IMR-90 (cell line): ENCODE measurements at regions not wholly inside any gene's neighbourhood (a gene's known extent, or its start where the extent isn't known, plus 50 kb on each side); places are given as distances from the start of the nearest gene placed in this dataset.

ENCODE experiments used
- ATAC-seq: fragments of 200-7000 bp; cut with Tn5 transposase; 2 replicates; pipeline ENCODE4 v1.9.1; 2020; ENCODE audit warnings: low read depth, mild to moderate bottlenecking, moderate library complexity
- BruUV-seq: library from RNA; stranded (reverse); fragments of 400-500 nt; replicated peaks from 2 replicates; lab custom pipeline; 2021; lab: Mats Ljungman, UMichigan
- CTCF ChIA-PET: fragments of 300-600 bp; formaldehyde crosslinking; extraction: SDS; loops from one replicate; lab custom pipeline; 2021; ENCODE audit warnings: antibody characterized with exemption; lab: Yijun Ruan, JAX
- POLR2A ChIA-PET: fragments of 300-600 bp; sonication (Branson Sonifier 250); formaldehyde crosslinking; loops from one replicate; lab custom pipeline; 2022; ENCODE audit warnings: antibody characterized with exemption; ENCODE audit not compliant: unreplicated experiment; lab: Charles Lee
- DNase-seq: peaks from one replicate; pipeline ENCODE4 v3.0.0; 2013
- H2AFZ ChIP-seq: replicated peaks from 2 replicates; pipeline ENCODE3; 2013; ENCODE audit warnings: low read length, mild to moderate bottlenecking; ENCODE audit not compliant: poor library complexity
- H2AK5ac ChIP-seq: 2 replicates; pipeline ENCODE4 v1.6.1; 2013; ENCODE audit warnings: low read depth, low read length, inconsistent platforms
- H2AK9ac ChIP-seq: replicated peaks from 2 replicates; pipeline ENCODE3; 2013; ENCODE audit warnings: mild to moderate bottlenecking, low read depth, low read length, moderate library complexity; ENCODE audit not compliant: poor library complexity
- H2BK120ac ChIP-seq: 2 replicates; pipeline ENCODE4 v1.6.1; 2013; ENCODE audit warnings: low read depth, low read length, inconsistent platforms
- H2BK15ac ChIP-seq: 3 replicates; pipeline ENCODE4 v1.6.1; 2013; ENCODE audit warnings: low read depth, low read length, inconsistent platforms
- H2BK20ac ChIP-seq: 2 replicates; pipeline ENCODE4 v1.6.1; 2013; ENCODE audit warnings: low read depth, mild to moderate bottlenecking, inconsistent platforms, low read length, moderate library complexity
- H2BK5ac ChIP-seq: 2 replicates; pipeline ENCODE4 v1.6.1; 2013; ENCODE audit warnings: mild to moderate bottlenecking, low read depth, low read length, inconsistent platforms; ENCODE audit not compliant: poor library complexity, severe bottlenecking
- H3K14ac ChIP-seq: replicated peaks from 2 replicates; pipeline ENCODE4 v1.6.1; 2013; ENCODE audit warnings: low read depth, low read length, inconsistent platforms
- H3K18ac ChIP-seq: 2 replicates; pipeline ENCODE4 v1.6.1; 2013; ENCODE audit warnings: low read depth, low read length, control low read depth
- H3K23ac ChIP-seq: 2 replicates; pipeline ENCODE4 v1.6.1; 2013; ENCODE audit warnings: low read depth, low read length, inconsistent platforms
- H3K27ac ChIP-seq: 2 replicates; pipeline ENCODE4 v1.5.1; 2013; ENCODE audit warnings: mild to moderate bottlenecking, control low read depth, low read length; ENCODE audit not compliant: insufficient read depth
- H3K27me3 ChIP-seq: 2 replicates; pipeline ENCODE4 v1.6.1; 2013; ENCODE audit warnings: low read length; ENCODE audit not compliant: control insufficient read depth, insufficient read depth
- H3K36me3 ChIP-seq: 2 replicates; pipeline ENCODE4 v1.6.1; 2013; ENCODE audit warnings: low read length, mixed read lengths; ENCODE audit not compliant: control insufficient read depth, insufficient read depth
- H3K4ac ChIP-seq: 2 replicates; pipeline ENCODE4 v1.6.1; 2013; ENCODE audit warnings: low read depth, low read length, inconsistent platforms
- H3K4me1 ChIP-seq: 2 replicates; pipeline ENCODE4 v1.6.1; 2013; ENCODE audit warnings: low read length, mixed read lengths; ENCODE audit not compliant: control insufficient read depth, insufficient read depth
- H3K4me2 ChIP-seq: 2 replicates; pipeline ENCODE4 v1.6.1; 2013; ENCODE audit warnings: low read depth, mild to moderate bottlenecking, control low read depth, low read length, moderate library complexity
- H3K4me3 ChIP-seq: 2 replicates; pipeline ENCODE4 v1.5.1; 2013; ENCODE audit warnings: low read depth, mild to moderate bottlenecking, control low read depth, low read length, moderate library complexity; ENCODE audit not compliant: insufficient read depth
- H3K56ac ChIP-seq: 2 replicates; pipeline ENCODE4 v1.6.1; 2013; ENCODE audit warnings: low read length, inconsistent platforms; ENCODE audit not compliant: insufficient read depth; ENCODE audit errors: extremely low read depth
- H3K79me1 ChIP-seq, 2 experiments: 2 replicates each; pipeline ENCODE4 v1.6.1; 2013; ENCODE audit warnings: low read length in 2 of 2, inconsistent platforms in 1 of 2, low read depth in 1 of 2
- H3K9ac ChIP-seq: 2 replicates; pipeline ENCODE4 v1.6.1; 2013; ENCODE audit warnings: low read depth, low read length, control low read depth
- H3K9me1 ChIP-seq: 2 replicates; pipeline ENCODE4 v1.6.1; 2013; ENCODE audit warnings: low read length, inconsistent platforms; ENCODE audit not compliant: insufficient read depth
- H3K9me3 ChIP-seq: 2 replicates; pipeline ENCODE4 v1.6.1; 2013; ENCODE audit warnings: low read length; ENCODE audit not compliant: control insufficient read depth, insufficient read depth
- H4K20me1 ChIP-seq: 2 replicates; pipeline ENCODE4 v1.6.1; 2013; ENCODE audit warnings: low read length, inconsistent platforms; ENCODE audit not compliant: insufficient read depth
- H4K5ac ChIP-seq: 2 replicates; pipeline ENCODE4 v1.6.1; 2013; ENCODE audit warnings: mild to moderate bottlenecking, low read depth, low read length, control low read depth
- H4K8ac ChIP-seq, 2 experiments: 2 replicates each; pipeline ENCODE4 v1.6.1; 2013; ENCODE audit warnings: low read depth in 2 of 2, low read length in 2 of 2, control low read depth in 1 of 2, inconsistent platforms in 1 of 2
- H4K91ac ChIP-seq: 2 replicates; pipeline ENCODE4 v1.6.1; 2013; ENCODE audit warnings: low read depth, low read length, inconsistent platforms; ENCODE audit not compliant: insufficient read depth
- BHLHE40 ChIP-seq: fragments of 150-350 bp; IDR thresholded peaks from 2 replicates; pipeline ENCODE4 v1.6.1; 2016; ENCODE audit warnings: mild to moderate bottlenecking, low read depth, low read length
- CEBPB ChIP-seq: IDR thresholded peaks from 2 replicates; pipeline ENCODE4 v1.6.1; 2012; ENCODE audit warnings: low read depth, low read length, improper control_type of control experiment
- CHD1 ChIP-seq: IDR thresholded peaks from 2 replicates; pipeline ENCODE4 v1.6.1; 2012; ENCODE audit warnings: low read depth, low read length, improper control_type of control experiment
- FOS ChIP-seq: fragments of 150-350 bp; IDR thresholded peaks from 2 replicates; pipeline ENCODE4 v1.6.1; 2016; ENCODE audit warnings: low read depth, low read length
- MAFK ChIP-seq: IDR thresholded peaks from 2 replicates; pipeline ENCODE4 v1.6.1; 2012; ENCODE audit warnings: low read depth, low read length, improper control_type of control experiment
- MAZ ChIP-seq: IDR thresholded peaks from 2 replicates; pipeline ENCODE4 v1.6.1; 2012; ENCODE audit warnings: low read depth, mild to moderate bottlenecking, low read length, improper control_type of control experiment, moderate library complexity, borderline replicate concordance
- MXI1 ChIP-seq: IDR thresholded peaks from 2 replicates; pipeline ENCODE4 v1.6.1; 2012; ENCODE audit warnings: low read depth, mild to moderate bottlenecking, low read length, moderate library complexity, borderline replicate concordance
- NFE2L2 ChIP-seq: fragments of 150-350 bp; IDR thresholded peaks from 2 replicates; pipeline ENCODE4 v1.6.1; 2016; ENCODE audit warnings: low read depth, mild to moderate bottlenecking, low read length
- POLR2A ChIP-seq: IDR thresholded peaks from 2 replicates; pipeline ENCODE4 v1.6.1; 2012; ENCODE audit warnings: mild to moderate bottlenecking, low read depth, low read length
- RAD21 ChIP-seq: IDR thresholded peaks from 2 replicates; pipeline ENCODE4 v1.6.1; 2012; ENCODE audit warnings: low read length, improper control_type of control experiment
- RCOR1 ChIP-seq: IDR thresholded peaks from 2 replicates; pipeline ENCODE4 v1.6.1; 2012; ENCODE audit warnings: mild to moderate bottlenecking, low read length, improper control_type of control experiment; ENCODE audit not compliant: insufficient replicate concordance
- RFX5 ChIP-seq: IDR thresholded peaks from 2 replicates; pipeline ENCODE4 v1.8.0; 2012; ENCODE audit warnings: low read depth, mild to moderate bottlenecking, low read length, moderate library complexity
- SMC3 ChIP-seq: fragments of 150-350 bp; IDR thresholded peaks from 2 replicates; pipeline ENCODE4 v1.6.1; 2016; ENCODE audit warnings: low read depth, mild to moderate bottlenecking, antibody characterized with exemption, low read length, moderate library complexity
- WGBS, 2 experiments: methylation state at CpG; one replicate each; pipeline versions ENCODE4 v1.1.5 to v1.1.7; 2013; ENCODE audit warnings: missing lambda C conversion rate in 2 of 2; ENCODE audit not compliant: insufficient read length in 1 of 2; ENCODE audit errors: extremely low coverage in 2 of 2; 5-methylcytosine and 5-hydroxymethylcytosine counted together
- dilution Hi-C: fragments of 300-500 bp; cut with HindIII; formaldehyde crosslinking; loops from one replicate; pipeline ENCODE4 v1.14.3; 2018; ENCODE audit warnings: low sequenced_read_pairs; ENCODE audit not compliant: unreplicated experiment
- in situ Hi-C: fragments of 300-500 bp; cut with MboI; formaldehyde crosslinking; loops from 3 replicates; pipeline ENCODE4 v1.14.3; 2019; ENCODE audit warnings: low sequenced_read_pairs, inconsistent platforms, mixed read lengths
- intact Hi-C: fragments of 100-400 bp; cut with micrococcal nuclease; formaldehyde crosslinking; loops from 2 replicates; pipeline ENCODE4 v1.10.0; 2022
- TF ChIP-seq, protein P1 (sequence below): fragments of 150-350 bp; IDR thresholded peaks from 2 replicates; pipeline ENCODE4 v1.6.1; 2017; ENCODE audit warnings: mild to moderate bottlenecking, antibody characterized with exemption, low read length, low read depth
- TF ChIP-seq, protein P2 (sequence below): fragments of 150-350 bp; IDR thresholded peaks from 2 replicates; pipeline ENCODE4 v1.6.1; 2016; ENCODE audit warnings: low read depth, mild to moderate bottlenecking, low read length, moderate library complexity, borderline replicate concordance
- TF ChIP-seq, protein P3 (sequence below): conservative IDR thresholded peaks from 2 replicates; pipeline ENCODE4 v1.5.1; 2012; ENCODE audit warnings: mild to moderate bottlenecking, low read depth, low read length, improper control_type of control experiment

DNA sequence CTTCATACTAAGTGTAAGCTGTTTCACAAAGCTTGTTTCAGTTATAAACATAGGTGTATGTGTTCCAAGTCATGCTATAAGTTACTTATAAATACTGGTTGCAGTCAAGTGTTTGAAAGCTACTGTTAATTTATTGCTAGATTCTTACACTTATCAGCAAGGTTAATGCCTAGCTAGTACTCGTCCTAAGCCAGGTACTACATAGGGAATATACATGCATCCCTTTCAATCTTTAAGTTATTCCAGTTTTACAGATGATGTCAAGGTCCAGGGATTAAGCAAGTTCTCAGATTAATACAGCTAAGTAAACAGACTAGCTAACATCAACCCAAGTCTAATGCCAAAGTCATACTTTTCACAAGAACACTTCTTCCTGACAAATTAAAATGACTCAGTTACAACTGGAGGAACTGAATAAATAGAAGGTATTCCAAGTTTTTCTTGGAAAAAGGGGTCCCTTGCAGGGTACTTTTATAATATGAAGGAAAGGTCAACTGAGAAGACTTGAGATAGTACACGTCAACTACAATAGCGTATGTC lies 652.2 kb upstream of the USP24 start:
- H3K9me1 ChIP-seq, result no peaks in the 10 kb centered on the region
- dilution Hi-C loops, result no loop called here
- H4K5ac ChIP-seq, result no peak overlapping the region
- H4K20me1 ChIP-seq, result no peaks in the 10 kb centered on the region
- ChIA-PET POLR2A (interaction anchor here (0.8 kb wide), 1 partner anchor 710 kb away, joined by 4 read pairs; no protein-coding TSS in a partner anchor), CTCF (interaction anchor here (0.6 to 1.9 kb wide), 6 partner anchors 8 to 713 kb away, joined by 3 to 5 read pairs (median 4); no protein-coding TSS in a partner anchor)
- DNase-seq, result peak; percentile 28
- no peak overlapping the region for H2BK20ac ChIP-seq
- H3K4me1 ChIP-seq, result peaks cover 4% of the 10 kb centered on the region
- TF ChIP-seq RFX5 (no peak), MAFK (no peak), BHLHE40 (no peak), SMC3 (no peak), NFE2L2 (no peak), MXI1 (no peak), RAD21 (no peak), CHD1 (no peak), MAZ (no peak), POLR2A (no peak), FOS (no peak), RCOR1 (no peak), CEBPB (no peak)
- TF ChIP-seq, protein P1, sequence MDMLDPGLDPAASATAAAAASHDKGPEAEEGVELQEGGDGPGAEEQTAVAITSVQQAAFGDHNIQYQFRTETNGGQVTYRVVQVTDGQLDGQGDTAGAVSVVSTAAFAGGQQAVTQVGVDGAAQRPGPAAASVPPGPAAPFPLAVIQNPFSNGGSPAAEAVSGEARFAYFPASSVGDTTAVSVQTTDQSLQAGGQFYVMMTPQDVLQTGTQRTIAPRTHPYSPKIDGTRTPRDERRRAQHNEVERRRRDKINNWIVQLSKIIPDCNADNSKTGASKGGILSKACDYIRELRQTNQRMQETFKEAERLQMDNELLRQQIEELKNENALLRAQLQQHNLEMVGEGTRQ, result no peak
- TF ChIP-seq, protein P2, sequence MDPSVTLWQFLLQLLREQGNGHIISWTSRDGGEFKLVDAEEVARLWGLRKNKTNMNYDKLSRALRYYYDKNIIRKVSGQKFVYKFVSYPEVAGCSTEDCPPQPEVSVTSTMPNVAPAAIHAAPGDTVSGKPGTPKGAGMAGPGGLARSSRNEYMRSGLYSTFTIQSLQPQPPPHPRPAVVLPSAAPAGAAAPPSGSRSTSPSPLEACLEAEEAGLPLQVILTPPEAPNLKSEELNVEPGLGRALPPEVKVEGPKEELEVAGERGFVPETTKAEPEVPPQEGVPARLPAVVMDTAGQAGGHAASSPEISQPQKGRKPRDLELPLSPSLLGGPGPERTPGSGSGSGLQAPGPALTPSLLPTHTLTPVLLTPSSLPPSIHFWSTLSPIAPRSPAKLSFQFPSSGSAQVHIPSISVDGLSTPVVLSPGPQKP, result no peak
- TF ChIP-seq, protein P3, sequence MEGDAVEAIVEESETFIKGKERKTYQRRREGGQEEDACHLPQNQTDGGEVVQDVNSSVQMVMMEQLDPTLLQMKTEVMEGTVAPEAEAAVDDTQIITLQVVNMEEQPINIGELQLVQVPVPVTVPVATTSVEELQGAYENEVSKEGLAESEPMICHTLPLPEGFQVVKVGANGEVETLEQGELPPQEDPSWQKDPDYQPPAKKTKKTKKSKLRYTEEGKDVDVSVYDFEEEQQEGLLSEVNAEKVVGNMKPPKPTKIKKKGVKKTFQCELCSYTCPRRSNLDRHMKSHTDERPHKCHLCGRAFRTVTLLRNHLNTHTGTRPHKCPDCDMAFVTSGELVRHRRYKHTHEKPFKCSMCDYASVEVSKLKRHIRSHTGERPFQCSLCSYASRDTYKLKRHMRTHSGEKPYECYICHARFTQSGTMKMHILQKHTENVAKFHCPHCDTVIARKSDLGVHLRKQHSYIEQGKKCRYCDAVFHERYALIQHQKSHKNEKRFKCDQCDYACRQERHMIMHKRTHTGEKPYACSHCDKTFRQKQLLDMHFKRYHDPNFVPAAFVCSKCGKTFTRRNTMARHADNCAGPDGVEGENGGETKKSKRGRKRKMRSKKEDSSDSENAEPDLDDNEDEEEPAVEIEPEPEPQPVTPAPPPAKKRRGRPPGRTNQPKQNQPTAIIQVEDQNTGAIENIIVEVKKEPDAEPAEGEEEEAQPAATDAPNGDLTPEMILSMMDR, result no peak
- no peak overlapping the region; the same call in 1 of the 2 replicates for H3K18ac ChIP-seq
- H3K4me3 ChIP-seq, result no peak overlapping the region
- no peak overlapping the region for H3K14ac ChIP-seq
- no peaks in the 10 kb centered on the region for H3K27me3 ChIP-seq
- no peaks in the 10 kb centered on the region for H3K36me3 ChIP-seq
- no peak overlapping the region for H2BK120ac ChIP-seq
- H2AK5ac ChIP-seq, result no peak overlapping the region
- no peak overlapping the region for H2BK15ac ChIP-seq
- intact Hi-C loops, result no loop called here
- H3K56ac ChIP-seq, result no peak overlapping the region
- no peak overlapping the region for H4K8ac ChIP-seq
- no peak for ATAC-seq
- no peak overlapping the region for H3K9ac ChIP-seq
- no peaks in the 10 kb centered on the region for H3K9me3 ChIP-seq
- no peak overlapping the region for H3K4ac ChIP-seq
- no peaks in the 10 kb centered on the region for H3K79me1 ChIP-seq
- no peak overlapping the region for H4K91ac ChIP-seq
- H2AK9ac ChIP-seq, result no peak overlapping the region
- in situ Hi-C loops, result no loop called here
- H2BK5ac ChIP-seq, result no peak overlapping the region
- BruUV-seq, result no TSS peak
- no peak overlapping the region for H3K4me2 ChIP-seq
- H3K23ac ChIP-seq, result no peak overlapping the region
- no peak overlapping the region for H3K27ac ChIP-seq
- no peak overlapping the region for H2AFZ ChIP-seq
- WGBS, 2 experiments, result 92% methylated on average over 2 of the region's 3 CpGs; no CpG with 5 or more reads in 1 of the 2 experiments
